HCT116 (cell line): ENCODE measurements at regions not wholly inside any gene's neighbourhood (a gene's known extent, or its start where the extent isn't known, plus 50 kb on each side); places are given as distances from the start of the nearest gene placed in this dataset.

Source experiments
- ATAC-seq: fragments of 200-7000 bp; cut with Tn5 transposase; 2 replicates; pipeline ENCODE4 v1.9.1; 2020; ENCODE audit warnings: mild to moderate bottlenecking, moderate library complexity
- BruUV-seq: library from RNA; stranded (reverse); fragments of 400-500 nt; replicated peaks from 2 replicates; lab custom pipeline; 2021; lab: Mats Ljungman, UMichigan
- CTCF ChIA-PET: fragments of 300-600 bp; sonication (Branson Sonifier 250); formaldehyde crosslinking; loops from one replicate; lab custom pipeline; 2021; ENCODE audit warnings: antibody characterized with exemption; lab: Charles Lee
- POLR2A ChIA-PET: fragments of 300-600, 350-600 bp; sonication (Branson Sonifier 250); formaldehyde crosslinking; loops from one replicate; lab custom pipeline; 2021; ENCODE audit warnings: antibody characterized with exemption; lab: Charles Lee
- RAD21 ChIA-PET, 2 experiments: fragments of 300-600 bp; sonication (Branson Sonifier 250); formaldehyde crosslinking; loops; one replicate each; lab custom pipeline; 2023; ENCODE audit warnings: low total read pairs in 2 of 2; ENCODE audit not compliant: uncharacterized antibody in 2 of 2, unreplicated experiment in 2 of 2, low non-redundant PET in 1 of 2; lab: Charles Lee
- DNase-seq: peaks from one replicate; pipeline ENCODE4 v3.0.0-alpha.2; 2010; ENCODE audit warnings: low read depth, low spot score
- H2AFZ ChIP-seq: fragments of 200-600 bp; shearing (Covaris generic), sonication (generic); 2 replicates; pipeline ENCODE4 v1.6.1; 2017; ENCODE audit warnings: low read depth, mixed run types, mixed read lengths, antibody characterized with exemption, low read length; ENCODE audit not compliant: poor library complexity, severe bottlenecking
- H3K27ac ChIP-seq: 2 replicates; pipeline ENCODE4 v1.5.1; 2012; ENCODE audit warnings: low read depth, low read length
- H3K27me3 ChIP-seq: fragments of 200-600 bp; sonication (generic); 2 replicates; pipeline ENCODE4 v1.6.1; 2016; ENCODE audit warnings: mixed run types, low read length, mixed read lengths; ENCODE audit not compliant: insufficient read depth
- H3K36me3 ChIP-seq, 2 experiments: fragments of 200-500 bp in 1 of 2; fragments of 200-600 bp in 1 of 2; sonication (Bioruptor generic) in 1 of 2; sonication (generic) in 1 of 2; 2 replicates each; pipeline versions ENCODE4 v1.5.1 to v1.6.1; 2014 to 2016; ENCODE audit warnings: low read length in 2 of 2, inconsistent platforms in 1 of 2, mixed read lengths in 1 of 2, mixed run types in 1 of 2; ENCODE audit not compliant: insufficient read depth in 2 of 2, control insufficient read depth in 1 of 2
- H3K4me1 ChIP-seq, 2 experiments: fragments of 200-600 bp in 1 of 2; sonication (generic) in 1 of 2; 2 replicates each; pipeline versions ENCODE4 v1.5.1 to v1.6.1; 2012 to 2017; ENCODE audit warnings: low read length in 2 of 2, inconsistent platforms in 1 of 2, mild to moderate bottlenecking in 1 of 2, mixed read lengths in 1 of 2, mixed run types in 1 of 2, moderate library complexity in 1 of 2; ENCODE audit not compliant: insufficient read depth in 2 of 2, control insufficient read depth in 1 of 2
- H3K4me2 ChIP-seq: fragments of 200-600 bp; sonication (generic); 2 replicates; pipeline ENCODE4 v1.6.1; 2017; ENCODE audit warnings: mixed run types, low read length, mixed read lengths
- H3K4me3 ChIP-seq, 2 experiments: fragments of 200-600 bp in 1 of 2; sonication (generic) in 1 of 2; replicated peaks in 1 of 2; 2 replicates each; pipeline ENCODE4 v1.5.1; 2011 to 2016; ENCODE audit warnings: low read length in 2 of 2, control low read depth in 1 of 2, low read depth in 1 of 2, mild to moderate bottlenecking in 1 of 2, mixed read lengths in 1 of 2, mixed run types in 1 of 2
- H3K79me2 ChIP-seq: fragments of 200-600 bp; sonication (generic); 2 replicates; pipeline ENCODE4 v1.6.1; 2017; ENCODE audit warnings: mild to moderate bottlenecking, mixed run types, low read length, moderate library complexity, mixed read lengths; ENCODE audit not compliant: insufficient read depth
- H3K9ac ChIP-seq: fragments of 200-600 bp; sonication (generic); 2 replicates; pipeline ENCODE4 v1.6.1; 2016; ENCODE audit warnings: low read length, mixed read lengths
- H3K9me2 ChIP-seq: fragments of 200-600 bp; sonication (generic), shearing (Covaris generic); 2 replicates; pipeline ENCODE4 v1.6.1; 2017; ENCODE audit warnings: mixed run types, mild to moderate bottlenecking, moderate library complexity; ENCODE audit not compliant: insufficient read depth
- H3K9me3 ChIP-seq, 2 experiments: fragments of 200-500 bp in 1 of 2; fragments of 200-600 bp in 1 of 2; sonication (Bioruptor generic) in 1 of 2; sonication (generic) in 1 of 2; 2 replicates each; pipeline ENCODE4 v1.6.1; 2014 to 2017; ENCODE audit warnings: low read length in 2 of 2, mixed read lengths in 2 of 2, inconsistent platforms in 1 of 2, low read depth in 1 of 2, mild to moderate bottlenecking in 1 of 2, mixed run types in 1 of 2, moderate library complexity in 1 of 2; ENCODE audit not compliant: control insufficient read depth in 1 of 2, insufficient read depth in 1 of 2
- H4K20me1 ChIP-seq: fragments of 200-600 bp; sonication (generic), shearing (Covaris generic); 2 replicates; pipeline ENCODE4 v1.6.1; 2017; ENCODE audit warnings: mixed run types, mild to moderate bottlenecking, moderate library complexity; ENCODE audit not compliant: insufficient read depth
- ATF3 ChIP-seq: IDR thresholded peaks from 2 replicates; pipeline ENCODE4 v1.6.1; 2012
- CBX3 ChIP-seq: IDR thresholded peaks from 2 replicates; pipeline ENCODE4 v1.6.1; 2012; ENCODE audit warnings: low read depth
- CTCF ChIP-seq, 3 experiments: fragments of 200-600 bp in 1 of 3; sonication (generic) in 1 of 3; IDR thresholded peaks in 2 of 3; conservative IDR thresholded peaks in 1 of 3; 2 replicates each; pipeline ENCODE4 v1.5.1; 2012 to 2017; ENCODE audit warnings: low read depth in 2 of 3, low read length in 2 of 3, antibody characterized with exemption in 1 of 3, borderline replicate concordance in 1 of 3, control low read depth in 1 of 3, mild to moderate bottlenecking in 1 of 3, mixed read lengths in 1 of 3, mixed run types in 1 of 3, moderate library complexity in 1 of 3; ENCODE audit not compliant: insufficient read depth in 1 of 3
- ELF1 ChIP-seq: IDR thresholded peaks from 2 replicates; pipeline ENCODE4 v1.6.1; 2012; ENCODE audit warnings: low read depth, borderline replicate concordance
- EZH2 ChIP-seq: fragments of 200-600 bp; sonication (generic); IDR thresholded peaks from 2 replicates; pipeline ENCODE4 v1.6.1; 2017; ENCODE audit warnings: antibody characterized with exemption, mixed run types
- JUND ChIP-seq: IDR thresholded peaks from 2 replicates; pipeline ENCODE4 v1.6.1; 2012
- MAX ChIP-seq: IDR thresholded peaks from 2 replicates; pipeline ENCODE4 v1.6.1; 2012
- POLR2A ChIP-seq: IDR thresholded peaks from 2 replicates; pipeline ENCODE4 v1.7.0; 2011; ENCODE audit warnings: borderline replicate concordance; ENCODE audit not compliant: insufficient read depth, insufficient read length; ENCODE audit errors: extremely low read depth
- POLR2AphosphoS5 ChIP-seq: IDR thresholded peaks from 2 replicates; pipeline ENCODE4 v1.6.1; 2011; ENCODE audit warnings: mild to moderate bottlenecking, low read depth, low read length, moderate library complexity
- RAD21 ChIP-seq: IDR thresholded peaks from 2 replicates; pipeline ENCODE4 v1.6.1; 2012; ENCODE audit warnings: low read depth, mild to moderate bottlenecking
- SP1 ChIP-seq: IDR thresholded peaks from 2 replicates; pipeline ENCODE4 v1.6.1; 2012; ENCODE audit warnings: low read depth
- SRF ChIP-seq: IDR thresholded peaks from 2 replicates; pipeline ENCODE4 v1.6.1; 2012; ENCODE audit warnings: low read depth
- YY1 ChIP-seq: IDR thresholded peaks from 2 replicates; pipeline ENCODE4 v1.6.1; 2011; ENCODE audit warnings: low read length, low read depth, moderate library complexity, mild to moderate bottlenecking; ENCODE audit not compliant: insufficient replicate concordance; ENCODE audit errors: extremely low read depth
- ZBTB33 ChIP-seq: IDR thresholded peaks from 2 replicates; pipeline ENCODE4 v1.6.1; 2011; ENCODE audit warnings: mild to moderate bottlenecking, low read length, moderate library complexity; ENCODE audit not compliant: insufficient replicate concordance; ENCODE audit errors: extremely low read depth
- ZFX ChIP-seq: fragments of 450-650 bp; IDR thresholded peaks from 2 replicates; pipeline ENCODE4 v1.6.1; 2017
- ZNF274 ChIP-seq: fragments of 200-500 bp; sonication (Bioruptor generic); IDR thresholded peaks from 2 replicates; pipeline ENCODE4 v1.6.1; 2014; ENCODE audit warnings: mild to moderate bottlenecking, low read depth, low read length, inconsistent platforms
- intact Hi-C: fragments of 100-400 bp; cut with micrococcal nuclease; formaldehyde crosslinking; loops from 2 replicates; pipeline ENCODE4 v1.10.0; 2022

- no peaks in the 10 kb centered on the region for H3K79me2 ChIP-seq
- H3K9me3 ChIP-seq, result no peaks in the 10 kb centered on the region
- no peak for DNase-seq
- H4K20me1 ChIP-seq, result no peaks in the 10 kb centered on the region
- H3K27ac ChIP-seq, result no peak overlapping the region
- ATAC-seq, result no peak
- H3K36me3 ChIP-seq, result no peaks in the 10 kb centered on the region
- H3K9ac ChIP-seq, result no peak overlapping the region
- no peak for TF ChIP-seq CTCF (IDR thresholded peaks at IDR 0.05 in 2 of 3, conservative IDR thresholded peaks at IDR 0.05 in 1 of 3; ENCODE audit: borderline replicate concordance in 1 of 3, insufficient read depth in 1 of 3, low read depth in 2 of 3, low read length in 2 of 3)
- TF ChIP-seq ELF1, result no peak
- no peak for TF ChIP-seq POLR2A
- no peak for TF ChIP-seq JUND
- TF ChIP-seq POLR2AphosphoS5, result no peak
- no peak for TF ChIP-seq EZH2
- no peak for TF ChIP-seq YY1
- no peak for TF ChIP-seq CBX3
- no peak for TF ChIP-seq RAD21
- no peak for TF ChIP-seq SRF
- TF ChIP-seq ATF3, result no peak
- no peak for TF ChIP-seq SP1
- TF ChIP-seq ZBTB33, result no peak
- no peak for TF ChIP-seq ZNF274
- TF ChIP-seq MAX, result no peak
- TF ChIP-seq ZFX, result no peak
- RAD21 ChIA-PET, result no interaction called here
- no peaks in the 10 kb centered on the region for H3K9me2 ChIP-seq
- peak overlapping the region; percentile 15 for H3K4me2 ChIP-seq
- BruUV-seq, result no TSS peak
- peak overlapping the region; percentile 15 for H2AFZ ChIP-seq
- H3K27me3 ChIP-seq, result no peaks in the 10 kb centered on the region
- H3K4me1 ChIP-seq, result peaks cover 2 to 27% of the 10 kb centered on the region in 2 experiments; a peak in 3 of 4 replicates
- CTCF ChIA-PET, result interaction anchor here (0.7 to 2.2 kb wide), 2 partner anchors 262 to 267 kb away, joined by 3 to 6 read pairs; no protein-coding TSS in a partner anchor
- no peak overlapping the region for H3K4me3 ChIP-seq
- POLR2A ChIA-PET, result no interaction called here
- intact Hi-C loops, result no loop called here
Observed at GRCh38 chr6:74942130-74942529, 263.7 kb downstream of the COL12A1 start.
